Posterior cingulate gyrus (tissue), 11 donors: ENCODE measurements at regions not wholly inside any gene's neighbourhood (a gene's known extent, or its start where the extent isn't known, plus 50 kb on each side); places are given as distances from the start of the nearest gene placed in this dataset.

Experiments used
- DNase-seq, 10 donors: peaks; one replicate each; pipeline versions ENCODE4 v3.0.0 to v3.0.0-alpha.2; 2020 to 2021; ENCODE audit warnings: mixed read lengths in 3 of 10
- intact Hi-C: fragments of 100-400 bp; cut with DNase I; formaldehyde crosslinking; loops from one replicate; pipeline ENCODE4 v1.15.1; 2023

GRCh38 chr5:1948663-1949191 is 66.0 kb upstream of the IRX4 start:
- DNase-seq = peak in 1 of 10 donors; percentile 78
- intact Hi-C loops = no loop called here

DNA sequence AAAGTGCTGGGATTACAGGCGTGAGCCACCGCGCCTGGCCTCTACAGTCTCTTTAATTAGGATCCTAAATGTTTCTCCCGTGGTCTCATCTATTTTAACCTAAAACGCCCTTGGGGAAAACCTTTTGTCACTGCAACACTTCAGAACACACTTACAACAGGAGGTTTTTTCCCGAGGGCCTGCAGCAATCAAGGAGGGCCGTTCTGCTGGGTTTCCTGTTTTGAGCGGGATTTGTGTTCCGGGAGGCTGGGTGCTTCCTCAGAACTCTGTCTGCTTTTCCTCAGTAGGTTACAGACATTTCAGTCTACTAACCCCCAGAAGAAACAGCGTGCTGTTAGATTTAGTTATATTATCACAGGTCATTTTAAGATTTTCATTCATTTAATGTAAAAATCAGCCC is 65.4 kb upstream of the IRX4 start:
- intact Hi-C loops = no loop called here

DNA sequence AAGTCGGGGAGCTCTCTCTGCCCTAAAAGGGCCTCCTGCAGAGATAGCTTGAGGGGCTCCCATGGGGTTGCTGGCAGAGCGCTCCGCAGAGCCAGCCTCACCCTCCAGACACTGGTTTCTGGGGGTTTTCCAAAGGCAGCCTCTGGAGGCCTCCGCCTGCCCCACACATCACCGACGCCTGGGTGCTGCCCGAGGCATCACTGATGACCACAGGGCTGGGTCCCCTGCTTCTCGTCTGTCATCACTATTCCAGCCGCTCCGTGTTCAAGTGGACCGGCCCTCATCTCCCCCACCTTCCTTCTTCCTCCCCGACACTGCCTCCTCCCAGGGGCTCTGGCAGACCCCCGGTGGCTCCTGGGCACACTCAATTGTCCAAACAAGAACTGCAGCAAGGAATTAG is 64.1 kb upstream of the IRX4 start:
- intact Hi-C loops = no loop called here
- peak in 1 of 10 donors; percentile 67 for DNase-seq

More for the DNA sequence above, 65.4 kb upstream of the IRX4 start:
- peak in 1 of 10 donors; percentile 33 for DNase-seq

- intact Hi-C loops = no loop called here
- peak in 1 of 10 donors; percentile 25 for DNase-seq
Observed at GRCh38 chr5:1946122-1946677, 63.5 kb upstream of the IRX4 start.

DNA sequence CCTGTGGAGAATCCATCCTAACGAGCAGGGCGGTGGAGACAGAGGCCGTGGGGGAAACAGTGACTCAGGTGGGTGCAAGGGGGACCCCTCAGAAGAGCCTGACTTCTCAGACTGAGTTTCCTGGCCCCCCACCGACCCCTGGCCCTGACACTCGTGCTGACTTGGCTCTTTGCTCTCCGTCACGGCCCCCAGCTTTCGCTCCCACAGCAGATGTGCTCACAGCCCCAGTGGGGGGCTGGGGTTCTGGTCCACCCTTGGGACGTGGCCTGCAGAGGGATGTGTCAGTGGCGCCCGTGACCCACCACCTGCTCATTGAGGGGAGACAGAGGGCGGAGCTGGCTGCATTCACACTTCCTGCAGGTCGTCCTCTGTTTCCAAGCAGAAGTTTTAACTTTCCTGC is 62.9 kb upstream of the IRX4 start:
- DNase-seq = peak in 2 of 10 donors; percentile 46 to 55
- intact Hi-C loops = no loop called here

- intact Hi-C loops = no loop called here
- peak in 2 of 10 donors; percentile 48 to 52 for DNase-seq
Observed at GRCh38 chr5:1944408-1944807, 61.7 kb upstream of the IRX4 start.

DNA sequence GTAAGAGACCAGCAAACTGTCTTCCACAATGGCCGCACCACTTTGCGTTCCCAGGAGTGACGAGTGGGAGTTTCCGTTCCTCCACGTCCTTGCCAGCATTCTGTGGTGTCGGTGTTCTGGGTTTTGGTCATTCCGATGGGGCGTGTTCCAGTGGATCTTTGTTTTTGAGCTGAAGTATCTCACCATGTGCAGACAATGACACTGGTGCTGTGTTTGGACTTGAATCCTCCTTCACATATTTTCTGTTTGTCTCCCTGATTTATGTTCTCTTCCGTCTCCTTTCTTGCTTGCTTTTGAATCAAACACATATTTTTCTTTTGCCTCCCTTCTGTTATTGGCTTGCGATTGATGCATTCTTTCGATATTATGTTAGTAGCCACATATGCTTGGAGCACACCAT is 60.8 kb upstream of the IRX4 start:
- intact Hi-C loops = no loop called here
- DNase-seq = peak in 1 of 10 donors; percentile 21

DNA sequence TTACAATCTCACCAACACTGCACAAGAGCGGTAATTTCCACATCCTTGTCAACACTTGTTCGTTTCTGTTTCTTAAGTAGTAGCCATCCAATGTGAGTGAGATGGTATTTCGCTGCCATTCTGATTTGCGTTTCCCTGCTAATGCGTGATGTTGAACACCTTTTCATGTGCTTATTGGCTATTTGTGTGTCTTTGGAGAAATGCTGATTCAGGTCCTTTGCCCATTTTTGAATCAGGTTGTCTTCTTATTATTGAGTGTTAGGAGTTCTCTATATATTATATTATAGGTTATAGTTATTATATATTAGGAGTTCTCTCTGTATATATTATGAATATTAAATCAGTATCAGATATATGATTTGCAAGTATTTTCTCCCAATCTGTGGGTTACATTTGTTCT is 59.9 kb upstream of the IRX4 start:
- DNase-seq = no peak
- intact Hi-C loops = no loop called here

DNA sequence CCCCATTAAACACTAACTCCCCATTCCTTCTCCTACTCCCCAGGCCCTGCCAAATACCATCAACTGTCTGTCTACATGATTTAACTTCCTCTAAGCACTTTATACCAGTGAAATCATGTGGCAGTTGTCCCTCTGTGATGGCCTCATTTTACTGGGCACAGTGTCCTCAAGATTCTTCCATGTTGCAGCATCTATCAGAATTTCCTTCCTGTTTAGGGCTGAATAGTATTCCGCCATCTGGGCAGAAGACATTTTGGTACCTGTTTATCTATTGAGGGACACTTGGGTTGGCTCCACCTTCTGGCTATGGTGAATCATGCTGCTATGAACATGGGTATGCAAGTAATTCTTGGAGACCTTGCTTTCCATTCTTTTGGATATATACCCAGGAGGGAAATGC is 59.4 kb upstream of the IRX4 start:
- intact Hi-C loops = no loop called here
- no peak for DNase-seq

DNA sequence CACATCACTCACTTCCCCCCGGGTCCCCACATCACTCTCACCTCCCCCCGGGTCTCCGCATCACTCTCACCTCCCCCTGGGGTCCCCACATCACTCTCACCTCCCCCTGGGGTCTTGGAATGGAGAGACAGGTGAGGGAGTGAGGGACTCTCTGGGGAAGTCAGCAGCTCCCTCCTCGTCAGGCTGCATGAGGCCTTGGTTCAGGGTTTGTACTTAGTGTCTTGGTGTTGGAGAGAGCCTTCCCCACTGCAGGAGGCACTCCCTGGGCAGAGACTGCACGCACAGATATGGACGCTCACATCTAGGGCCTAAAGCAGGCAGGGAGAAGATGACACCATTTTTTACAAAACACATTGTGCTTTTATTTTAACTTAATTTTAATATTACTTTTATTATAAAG is 56.5 kb upstream of the IRX4 start:
- intact Hi-C loops = no loop called here
- DNase-seq = peak in 1 of 10 donors; percentile 52

DNA sequence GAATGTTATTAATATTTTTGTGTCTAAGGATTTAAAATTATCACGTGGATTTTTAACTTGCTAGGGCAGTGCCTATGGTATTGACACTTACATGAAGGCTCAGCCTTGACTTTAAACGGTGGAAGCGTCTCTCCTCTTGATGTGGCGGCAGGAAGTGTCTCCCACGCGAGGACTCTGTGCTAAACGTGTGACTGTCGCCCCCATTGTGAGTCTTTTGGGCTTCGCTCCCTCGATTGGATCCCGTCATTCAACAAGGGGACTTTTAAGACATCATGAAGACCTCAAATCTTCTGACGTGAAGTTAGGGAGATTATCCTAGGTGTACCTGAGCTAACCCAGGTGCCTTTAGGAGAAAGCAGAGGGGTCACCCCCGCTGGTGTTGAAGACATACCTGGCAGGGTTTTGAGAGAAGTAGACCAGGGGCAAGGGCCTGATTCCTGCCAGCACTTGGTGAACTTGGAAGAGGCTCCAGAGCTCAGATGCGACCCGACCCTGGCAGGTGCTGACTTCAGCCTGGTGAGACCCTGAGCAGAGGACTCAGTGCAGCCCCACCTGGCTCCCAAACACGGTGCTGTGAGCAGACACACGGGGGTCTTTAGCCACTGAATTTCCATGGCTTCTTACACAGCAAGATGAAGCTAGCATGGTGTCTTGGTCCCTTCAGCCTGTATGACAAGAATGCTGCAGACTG is 55.7 kb upstream of the IRX4 start:
- peak in 2 of 10 donors; percentile 51 to 66 for DNase-seq

GRCh38 chr5:1937590-1937989 is 54.9 kb upstream of the IRX4 start:
- intact Hi-C loops = no loop called here
- DNase-seq = peak in 2 of 10 donors; percentile 17 to 52

More for the DNA sequence above, 55.7 kb upstream of the IRX4 start:
- intact Hi-C loops = no loop called here

DNA sequence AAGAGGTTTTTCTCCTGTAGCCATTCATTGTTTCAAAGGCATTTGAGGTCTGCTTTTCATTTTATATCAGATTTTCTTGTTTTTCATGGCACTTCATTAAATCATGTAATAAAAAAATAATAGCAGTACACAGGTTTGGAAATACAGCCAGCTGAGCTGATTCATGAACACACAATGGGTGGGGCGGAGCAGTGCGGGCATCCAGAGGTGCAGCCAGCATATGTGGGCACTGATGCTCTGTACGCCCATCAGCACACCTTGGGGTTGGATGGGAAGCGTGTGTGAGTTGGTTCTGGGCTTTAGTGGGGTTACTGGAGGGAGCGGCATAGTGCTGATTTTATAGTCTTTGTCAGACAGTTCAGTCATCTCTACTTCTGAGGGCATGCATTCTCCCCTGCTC is 54.2 kb upstream of the IRX4 start:
- intact Hi-C loops = no loop called here
- no peak for DNase-seq

- peak in 1 of 10 donors; percentile 16 for DNase-seq
Observed at GRCh38 chr5:1936413-1936812, 53.7 kb upstream of the IRX4 start.

DNA sequence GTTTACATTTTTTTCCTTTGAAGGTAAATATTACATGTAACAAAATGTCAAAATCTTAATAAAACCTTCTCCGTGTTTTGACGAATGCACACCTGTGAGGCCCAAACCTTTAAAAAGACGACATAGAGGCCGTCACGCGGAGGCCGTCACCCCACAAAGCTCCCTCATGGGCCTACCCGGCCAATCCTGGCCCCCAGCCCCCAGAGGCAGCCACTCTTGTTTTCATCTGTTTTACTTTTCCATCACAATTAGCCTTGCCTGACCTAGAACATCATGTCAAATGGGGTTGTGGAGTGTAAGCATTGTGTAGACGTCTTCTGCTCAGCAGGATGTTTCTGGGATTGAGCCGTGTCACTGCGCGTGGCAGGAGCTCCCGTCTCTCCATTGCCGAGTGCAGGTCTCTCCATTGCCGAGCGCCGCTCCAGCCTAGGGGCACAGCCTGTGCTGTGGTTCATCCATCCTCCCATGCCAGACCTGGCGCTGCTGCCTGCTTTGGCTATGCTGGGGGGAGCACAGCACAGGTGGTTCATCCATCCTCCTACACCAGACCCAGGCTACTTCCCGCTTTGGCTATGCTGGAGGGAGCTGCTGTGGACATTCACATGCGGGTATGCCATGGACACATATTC is 52.2 kb upstream of the IRX4 start:
- intact Hi-C loops = no loop called here
- peak in 2 of 10 donors; percentile 49 to 54 for DNase-seq

More at GRCh38 chr5:1936413-1936812, 53.7 kb upstream of the IRX4 start:
- intact Hi-C loops = no loop called here

DNA sequence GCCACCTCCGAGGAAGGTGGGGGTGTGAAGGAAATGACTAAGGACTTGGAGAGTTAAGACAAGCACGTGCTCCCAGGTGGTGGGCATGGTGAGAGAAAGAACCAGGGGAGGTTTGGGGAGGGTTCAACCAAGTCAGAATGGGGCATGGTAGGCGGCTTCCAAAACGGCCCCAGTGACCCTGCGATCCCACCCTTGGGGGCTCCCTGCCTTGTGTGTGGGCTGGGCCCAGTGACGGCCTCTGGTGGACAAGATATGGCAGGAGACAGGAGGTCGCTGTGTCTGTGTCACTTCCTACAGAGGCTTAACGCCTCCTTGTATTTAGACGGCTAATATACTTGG is 51.3 kb upstream of the IRX4 start:
- peak in 2 of 10 donors; percentile 49 to 56 for DNase-seq
- intact Hi-C loops = no loop called here

DNA sequence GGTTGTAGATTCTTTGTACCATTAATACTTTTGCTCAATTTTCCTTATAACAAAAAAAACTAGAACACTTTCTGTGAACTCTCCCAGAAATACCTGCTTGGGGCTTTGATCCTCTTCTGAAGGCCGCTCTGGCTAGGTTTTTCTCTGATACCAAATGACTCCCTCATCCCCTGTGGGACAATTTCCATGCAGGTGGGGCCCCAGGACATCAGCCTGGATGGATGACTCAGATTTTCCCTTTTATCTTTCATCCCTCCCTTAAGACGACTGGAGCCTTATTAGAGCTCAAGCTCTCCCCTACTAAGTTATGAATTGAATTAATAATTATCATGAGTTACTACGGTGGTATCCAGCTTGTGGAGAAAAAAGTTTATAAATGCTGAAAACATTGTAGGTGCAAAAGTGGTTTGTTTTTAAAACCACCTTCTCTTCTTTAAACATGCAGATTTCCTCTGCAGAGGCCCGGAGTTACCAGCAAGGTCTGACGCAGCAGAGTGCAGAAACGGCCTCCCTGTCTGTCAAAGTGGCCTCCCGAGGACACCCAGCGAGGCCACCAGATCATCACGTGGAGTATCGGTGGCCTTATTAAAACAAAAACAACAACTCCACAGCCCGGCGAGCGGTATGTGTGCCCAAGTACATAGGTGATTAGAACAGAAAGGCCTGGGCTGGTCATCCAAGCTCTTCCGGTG is 50.8 kb upstream of the IRX4 start:
- DNase-seq = no peak

More for the DNA sequence above, 50.8 kb upstream of the IRX4 start:
- intact Hi-C loops = no loop called here
